ENCODE measurements at regions not wholly inside any gene's neighbourhood (a gene's known extent, or its start where the extent isn't known, plus 50 kb on each side); places are given as distances from the start of the nearest gene placed in this dataset.

GRCh38 chr3:197422506-197422905 is 124.1 kb upstream of the DLG1 start:
- Histone ChIP-seq H3K4me1 (ENCODE audit: insufficient read depth, low read length) (no peaks in the 10 kb centered on the region), H3K9me3 (ENCODE audit: insufficient read depth, low read length, severe bottlenecking) (no peaks in the 10 kb centered on the region), H3K4me3 (ENCODE audit: low read depth in 1 of 2, low read length in 2 of 2) (no peak overlapping the region), H4K20me1 (ENCODE audit: insufficient read depth, low read length) (no peaks in the 10 kb centered on the region), H3K27me3 (ENCODE audit: insufficient read depth, low read length, poor library complexity) (peaks cover 12% of the 10 kb centered on the region), H3K36me3 (ENCODE audit: insufficient read depth, low read length) (no peaks in the 10 kb centered on the region), H3K79me2 (ENCODE audit: insufficient read depth, low read length) (no peaks in the 10 kb centered on the region), H3K9ac (ENCODE audit: low read depth, low read length) (no peak overlapping the region), H2AFZ (ENCODE audit: low read depth, low read length) (no peak overlapping the region), H3K27ac (ENCODE audit: low read length) (no peak overlapping the region), H3K4me2 (ENCODE audit: insufficient read depth, low read length) (no peak overlapping the region)
- TF ChIP-seq CTCF (IDR thresholded peaks at IDR 0.05; ENCODE audit: borderline replicate concordance, extremely low read depth, low read length, poor library complexity, severe bottlenecking) (no peak), EZH2 (IDR thresholded peaks at IDR 0.05; ENCODE audit: borderline replicate concordance, low read depth, low read length, severe bottlenecking) (no peak)
- no peak for DNase-seq
- no peak for ATAC-seq (ENCODE audit: insufficient read depth, low read depth)

- Histone ChIP-seq H4K20me1 (ENCODE audit: insufficient read depth, low read length) (no peaks in the 10 kb centered on the region), H3K27ac (ENCODE audit: low read length) (no peak overlapping the region), H3K4me3 (ENCODE audit: low read depth in 1 of 2, low read length in 2 of 2) (no peak overlapping the region), H2AFZ (ENCODE audit: low read depth, low read length) (no peak overlapping the region), H3K4me1 (ENCODE audit: insufficient read depth, low read length) (no peaks in the 10 kb centered on the region), H3K79me2 (ENCODE audit: insufficient read depth, low read length) (no peaks in the 10 kb centered on the region), H3K9ac (ENCODE audit: low read depth, low read length) (no peak overlapping the region), H3K4me2 (ENCODE audit: insufficient read depth, low read length) (no peak overlapping the region), H3K27me3 (ENCODE audit: insufficient read depth, low read length, poor library complexity) (peaks cover 12% of the 10 kb centered on the region), H3K36me3 (ENCODE audit: insufficient read depth, low read length) (no peaks in the 10 kb centered on the region), H3K9me3 (ENCODE audit: insufficient read depth, low read length, severe bottlenecking) (no peaks in the 10 kb centered on the region)
- no peak for TF ChIP-seq CTCF (IDR thresholded peaks at IDR 0.05; ENCODE audit: borderline replicate concordance, extremely low read depth, low read length, poor library complexity, severe bottlenecking)
- TF ChIP-seq EZH2 (IDR thresholded peaks at IDR 0.05; ENCODE audit: borderline replicate concordance, low read depth, low read length, severe bottlenecking), result no peak
- DNase-seq (no peak), ATAC-seq (ENCODE audit: insufficient read depth, low read depth) (no peak)
Observed at GRCh38 chr3:197421021-197421420, 122.6 kb upstream of the DLG1 start.

- Histone ChIP-seq H2AFZ (ENCODE audit: low read depth, low read length) (no peak overlapping the region), H3K4me2 (ENCODE audit: insufficient read depth, low read length) (no peak overlapping the region), H4K20me1 (ENCODE audit: insufficient read depth, low read length) (no peaks in the 10 kb centered on the region), H3K36me3 (ENCODE audit: insufficient read depth, low read length) (no peaks in the 10 kb centered on the region), H3K79me2 (ENCODE audit: insufficient read depth, low read length) (no peaks in the 10 kb centered on the region), H3K9ac (ENCODE audit: low read depth, low read length) (no peak overlapping the region), H3K4me1 (ENCODE audit: insufficient read depth, low read length) (no peaks in the 10 kb centered on the region), H3K4me3 (ENCODE audit: low read depth in 1 of 2, low read length in 2 of 2) (no peak overlapping the region), H3K9me3 (ENCODE audit: insufficient read depth, low read length, severe bottlenecking) (no peaks in the 10 kb centered on the region), H3K27ac (ENCODE audit: low read length) (no peak overlapping the region), H3K27me3 (ENCODE audit: insufficient read depth, low read length, poor library complexity) (peaks cover 10% of the 10 kb centered on the region)
- ATAC-seq (ENCODE audit: insufficient read depth, low read depth), result no peak
- no peak for DNase-seq
- TF ChIP-seq CTCF (IDR thresholded peaks at IDR 0.05; ENCODE audit: borderline replicate concordance, extremely low read depth, low read length, poor library complexity, severe bottlenecking) (no peak), EZH2 (IDR thresholded peaks at IDR 0.05; ENCODE audit: borderline replicate concordance, low read depth, low read length, severe bottlenecking) (no peak)
Observed at GRCh38 chr3:197420566-197420965, 122.2 kb upstream of the DLG1 start.

- Histone ChIP-seq H3K4me2 (ENCODE audit: insufficient read depth, low read length) (no peak overlapping the region), H2AFZ (ENCODE audit: low read depth, low read length) (no peak overlapping the region), H3K36me3 (ENCODE audit: insufficient read depth, low read length) (no peaks in the 10 kb centered on the region), H3K9me3 (ENCODE audit: insufficient read depth, low read length, severe bottlenecking) (no peaks in the 10 kb centered on the region), H3K79me2 (ENCODE audit: insufficient read depth, low read length) (no peaks in the 10 kb centered on the region), H3K27ac (ENCODE audit: low read length) (no peak overlapping the region), H3K9ac (ENCODE audit: low read depth, low read length) (no peak overlapping the region), H3K4me1 (ENCODE audit: insufficient read depth, low read length) (no peaks in the 10 kb centered on the region), H3K4me3 (ENCODE audit: low read depth in 1 of 2, low read length in 2 of 2) (no peak overlapping the region), H4K20me1 (ENCODE audit: insufficient read depth, low read length) (no peaks in the 10 kb centered on the region), H3K27me3 (ENCODE audit: insufficient read depth, low read length, poor library complexity) (peaks cover 6% of the 10 kb centered on the region)
- ATAC-seq (ENCODE audit: insufficient read depth, low read depth) (no peak), DNase-seq (no peak)
- TF ChIP-seq CTCF (IDR thresholded peaks at IDR 0.05; ENCODE audit: borderline replicate concordance, extremely low read depth, low read length, poor library complexity, severe bottlenecking) (no peak), EZH2 (IDR thresholded peaks at IDR 0.05; ENCODE audit: borderline replicate concordance, low read depth, low read length, severe bottlenecking) (no peak)
Observed at GRCh38 chr3:197420115-197420514, 121.7 kb upstream of the DLG1 start.

Data from DND-41 (cell line).